ENCODE measurements at regions not wholly inside any gene's neighbourhood (a gene's known extent, or its start where the extent isn't known, plus 50 kb on each side); places are given as distances from the start of the nearest gene placed in this dataset.

GRCh38 chr21:15211491-15212133 lies 146.8 kb upstream of the NRIP1 start:
- no peak for TF ChIP-seq CTCF (IDR thresholded peaks at IDR 0.05)
- TF ChIP-seq POLR2AphosphoS5 (IDR thresholded peaks at IDR 0.05; ENCODE audit: low read depth, low read length) = no peak

Measured in Panc1 (cell line).